ENCODE measurements at regions not wholly inside any gene's neighbourhood (a gene's known extent, or its start where the extent isn't known, plus 50 kb on each side); places are given as distances from the start of the nearest gene placed in this dataset.
A peak's percentile ranks its signal among the peaks of the same experiment; 100 is the strongest.

DNA sequence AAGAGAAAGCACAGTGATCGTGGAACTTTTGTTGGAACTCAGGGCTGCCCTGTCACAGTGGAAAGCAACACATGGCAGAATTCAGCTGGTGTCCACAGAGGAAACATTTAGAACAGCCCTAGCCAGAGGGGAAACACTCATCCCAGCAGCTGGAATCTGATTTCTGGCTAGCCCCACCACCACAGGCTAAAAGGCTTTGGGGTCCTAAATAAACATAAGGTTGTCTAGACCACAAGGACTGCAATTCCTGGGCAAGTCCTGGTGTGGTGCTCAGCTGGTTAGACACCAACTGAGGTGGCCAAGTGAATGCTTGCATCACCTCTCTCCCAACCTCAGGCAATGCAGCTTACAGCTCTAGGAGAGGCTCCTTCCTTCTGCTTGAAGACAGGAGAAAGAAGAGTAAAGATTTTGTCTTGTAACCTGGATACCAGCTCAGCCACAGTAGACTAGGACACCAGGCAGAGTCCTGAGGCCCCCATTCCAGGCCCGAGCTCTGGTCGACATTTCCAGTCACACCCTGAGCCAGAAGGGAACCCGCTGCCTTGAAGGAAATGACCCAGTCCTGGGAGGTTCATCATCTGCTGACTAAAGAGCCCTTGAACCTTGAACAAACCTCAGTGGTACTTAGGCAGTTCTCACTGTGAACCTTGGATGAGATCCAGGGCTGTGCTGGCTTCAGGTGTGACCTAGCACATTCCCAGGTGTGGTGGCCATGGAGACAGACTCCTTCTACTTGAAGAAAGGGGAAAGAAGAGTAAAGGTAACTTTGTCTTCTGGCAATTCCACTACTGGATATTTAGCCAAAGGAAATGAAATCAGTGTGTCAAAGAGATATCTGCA lies 85.4 kb upstream of the PLXNC1 start:
- DNase-seq: no peak

DNA sequence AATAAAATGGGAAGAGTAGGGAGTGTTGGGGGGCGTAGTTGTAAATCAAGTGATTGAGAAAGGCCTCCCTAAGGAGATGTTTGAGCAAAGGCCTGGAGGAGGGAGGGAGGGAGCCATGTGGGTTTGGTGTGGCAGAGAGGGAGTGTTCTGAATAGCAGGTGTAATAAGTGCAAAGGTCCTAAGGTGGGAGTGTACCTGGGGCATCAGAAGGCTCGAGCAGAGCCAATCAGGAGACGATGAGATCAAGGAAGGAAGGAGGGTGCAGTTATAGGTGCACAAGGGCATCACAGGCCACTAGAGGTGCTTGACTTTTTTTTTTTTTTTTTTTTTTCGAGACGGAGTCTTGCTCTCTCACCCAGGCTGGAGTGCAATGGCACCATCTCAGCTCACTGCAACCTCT lies 77.9 kb upstream of the PLXNC1 start:
- DNase-seq: no peak

DNA sequence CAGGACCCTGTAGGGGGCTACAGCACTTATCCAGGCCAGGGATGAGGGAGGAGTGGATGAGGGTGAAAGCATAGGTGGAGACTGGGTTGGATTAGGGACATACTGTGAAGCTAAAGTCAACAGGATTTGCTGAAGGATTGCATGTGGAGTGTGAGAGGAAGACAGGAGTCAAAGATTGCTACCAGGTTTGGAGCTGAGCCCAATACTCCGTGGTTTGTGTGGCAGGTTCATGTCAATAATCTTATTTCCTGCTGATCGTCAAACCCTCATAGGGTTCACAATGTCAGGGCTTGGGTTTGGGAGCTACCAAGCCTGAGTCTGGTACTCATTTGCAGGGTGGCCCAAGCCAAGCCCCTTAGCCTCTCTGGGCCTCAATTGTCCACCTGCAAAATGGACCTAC lies 77.1 kb upstream of the PLXNC1 start:
- no peak for DNase-seq

DNA sequence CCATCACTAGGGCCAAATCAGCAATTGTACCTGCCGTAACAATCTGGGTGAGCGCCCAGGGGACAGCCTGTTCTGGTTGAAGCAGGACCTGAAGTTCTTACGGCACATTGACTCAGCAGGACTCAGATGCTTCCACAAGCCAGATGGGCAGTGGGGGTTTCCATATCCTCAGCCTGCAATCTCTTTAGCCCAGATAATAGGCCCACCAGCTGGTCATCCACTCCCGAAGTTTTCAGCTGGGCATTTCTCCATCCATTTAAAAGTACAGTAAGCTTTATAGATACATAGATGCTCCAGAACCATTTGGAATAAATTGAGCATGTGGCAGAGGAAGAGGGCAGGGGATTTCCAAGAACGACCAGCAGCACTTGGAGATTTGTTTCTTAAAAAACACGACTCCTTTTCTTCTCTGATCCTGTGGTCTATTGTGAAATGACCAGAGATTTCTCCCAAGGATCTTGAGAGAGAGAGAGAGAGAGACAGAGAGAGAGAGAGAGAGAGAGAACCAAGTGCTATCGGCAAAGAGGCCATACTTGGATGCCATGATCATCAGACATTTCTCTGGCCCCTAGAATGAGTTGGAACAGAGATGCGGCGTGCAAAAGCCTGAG lies 74.8 kb upstream of the PLXNC1 start:
- DNase-seq: no peak

DNA sequence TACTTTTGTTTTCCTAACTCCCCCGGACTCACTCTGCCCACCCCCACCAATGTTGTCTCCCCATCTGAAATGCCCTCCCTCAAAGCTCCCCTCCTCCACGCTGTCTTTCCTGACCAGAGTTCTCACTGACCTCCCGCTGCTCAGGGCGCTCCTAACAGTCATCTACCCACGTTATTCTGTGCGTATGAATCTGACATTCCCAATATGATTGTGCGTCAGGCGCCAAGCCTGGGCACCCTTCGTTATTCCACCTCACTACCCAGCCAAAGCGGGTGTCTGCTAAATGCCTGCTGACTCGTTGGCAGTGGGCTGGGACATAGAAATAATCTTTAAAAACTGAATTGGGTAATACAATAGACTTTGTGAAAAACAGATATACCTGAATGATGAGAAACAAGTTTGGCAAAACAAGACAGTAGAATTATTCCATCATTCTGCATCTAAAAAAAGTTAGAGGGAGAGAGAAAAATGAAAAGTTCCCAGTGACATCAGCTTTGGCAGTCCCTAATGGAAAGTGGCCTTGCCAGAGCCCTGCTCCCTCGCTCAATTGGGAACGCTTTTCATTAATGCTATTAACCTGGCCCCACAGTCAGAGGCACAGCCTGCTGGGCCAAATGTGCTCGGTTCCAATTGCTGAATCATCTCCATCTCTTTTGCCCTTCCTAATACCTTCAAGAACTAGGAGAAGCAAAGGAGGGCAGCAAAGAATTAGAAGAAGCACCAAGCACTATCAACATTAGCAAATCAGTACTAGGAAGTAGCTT lies 74.0 kb upstream of the PLXNC1 start:
- DNase-seq: no peak

DNA sequence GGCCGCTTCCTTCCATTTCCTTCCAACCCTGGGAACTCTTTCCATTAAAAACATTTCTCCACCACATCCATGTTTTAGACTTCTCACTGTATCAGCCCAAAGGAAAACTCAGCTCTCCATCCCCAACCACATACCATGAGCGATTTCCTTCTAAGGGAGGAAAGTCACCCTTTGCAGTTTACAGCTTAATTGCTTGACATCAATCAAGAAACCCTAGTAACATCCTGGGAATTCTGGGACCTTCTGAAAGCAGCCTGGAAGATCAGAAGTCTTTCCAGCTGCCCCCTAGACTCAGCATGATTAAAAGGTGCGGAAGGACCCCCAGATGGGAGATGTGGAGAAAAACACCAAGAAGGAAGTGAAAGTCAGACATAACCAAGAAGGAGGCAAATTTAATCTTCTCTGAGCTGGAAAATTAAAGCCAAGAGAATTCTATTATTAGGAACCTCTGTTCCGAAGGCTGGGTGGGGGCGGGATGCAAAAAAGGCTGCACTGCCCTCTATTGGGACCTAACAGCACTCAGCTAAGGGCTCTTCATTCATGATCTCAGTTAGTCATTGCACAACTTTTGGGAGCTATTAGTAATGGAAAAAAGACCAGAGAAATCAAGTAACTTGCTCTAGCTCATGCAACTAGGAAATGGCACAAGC lies 73.3 kb upstream of the PLXNC1 start:
- peak; percentile 46 for DNase-seq

DNA sequence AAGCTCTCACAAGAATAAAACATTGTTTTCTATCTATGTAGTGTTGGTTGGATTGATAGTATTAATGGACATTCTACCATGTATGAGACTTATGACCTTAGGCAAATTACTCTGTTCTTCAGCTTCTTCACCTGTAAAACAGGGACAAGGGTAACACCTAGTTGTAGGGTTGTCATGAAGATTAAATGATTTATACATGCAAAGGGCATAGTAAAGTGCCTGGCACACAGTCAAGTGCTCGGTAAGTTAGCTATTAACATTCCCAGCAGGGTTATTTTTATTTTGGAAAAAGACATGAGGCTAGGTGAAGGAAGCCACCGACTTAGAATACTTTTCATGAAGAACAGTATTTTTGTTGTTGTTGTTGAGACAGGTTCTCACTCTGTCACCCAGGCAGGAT lies 71.2 kb upstream of the PLXNC1 start:
- no peak for DNase-seq

DNA sequence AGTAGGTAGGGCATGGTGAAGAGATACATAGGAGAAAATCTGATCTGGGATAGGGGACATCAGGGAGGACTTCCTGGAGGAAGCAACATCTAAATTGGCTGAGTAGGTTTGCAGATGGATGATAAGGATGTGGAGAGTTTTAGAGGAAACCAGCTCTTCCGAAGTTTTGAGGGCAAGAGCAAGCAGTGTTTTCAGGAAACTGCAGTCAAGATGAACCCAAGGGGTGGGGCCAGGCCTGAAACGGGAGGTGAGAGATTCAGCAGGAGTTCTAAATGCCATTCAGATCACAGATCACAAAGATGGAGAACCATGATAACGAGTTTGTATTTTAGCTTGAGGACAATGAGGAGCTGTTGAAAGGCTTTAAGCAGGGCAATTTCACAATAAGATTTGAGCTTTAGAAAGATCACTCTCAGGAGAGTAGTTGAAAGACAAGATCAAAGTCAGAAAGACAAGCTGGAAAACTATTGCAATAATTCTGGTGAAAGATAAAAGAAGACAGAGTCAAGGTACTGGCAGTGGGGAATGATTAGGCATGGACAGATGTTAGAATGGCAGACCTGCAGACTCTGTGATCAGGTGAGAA lies 70.1 kb upstream of the PLXNC1 start:
- no peak for DNase-seq

DNA sequence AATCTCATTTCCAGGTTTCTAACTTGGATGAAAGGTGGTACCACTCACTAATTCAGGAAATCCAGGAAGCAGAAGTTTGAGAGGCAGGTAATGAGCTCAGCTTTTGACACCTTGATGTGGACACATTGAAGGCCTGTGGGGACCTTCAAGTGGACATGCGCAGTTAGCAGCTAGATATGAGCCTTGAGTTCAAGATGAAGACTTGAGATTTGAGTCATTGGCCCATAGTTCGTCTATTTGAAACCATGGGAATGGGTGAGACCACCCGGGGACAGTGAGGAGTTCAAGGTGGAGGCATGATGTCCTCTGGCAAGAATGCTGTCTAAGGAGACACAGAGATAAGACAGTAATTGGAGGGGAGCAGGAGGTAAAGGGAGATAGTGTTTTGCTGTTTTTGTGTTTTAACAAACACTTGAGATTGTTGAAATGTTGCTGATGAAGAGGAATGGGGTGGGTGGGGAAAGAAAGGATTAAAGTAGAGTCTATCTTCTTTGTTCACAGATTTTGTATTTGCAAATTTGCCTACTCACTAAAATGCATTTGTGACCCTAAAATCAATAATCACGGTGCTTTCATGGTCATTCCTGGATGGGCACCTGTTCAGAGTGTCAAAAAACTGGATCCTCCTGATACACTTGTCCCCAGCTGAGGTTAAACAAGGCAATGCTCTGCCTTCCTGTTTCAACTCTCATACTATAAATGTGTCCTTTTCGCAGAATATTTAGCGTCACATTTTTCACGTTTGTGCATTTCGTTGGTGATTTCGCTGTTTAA lies 69.5 kb upstream of the PLXNC1 start:
- DNase-seq: no peak

DNA sequence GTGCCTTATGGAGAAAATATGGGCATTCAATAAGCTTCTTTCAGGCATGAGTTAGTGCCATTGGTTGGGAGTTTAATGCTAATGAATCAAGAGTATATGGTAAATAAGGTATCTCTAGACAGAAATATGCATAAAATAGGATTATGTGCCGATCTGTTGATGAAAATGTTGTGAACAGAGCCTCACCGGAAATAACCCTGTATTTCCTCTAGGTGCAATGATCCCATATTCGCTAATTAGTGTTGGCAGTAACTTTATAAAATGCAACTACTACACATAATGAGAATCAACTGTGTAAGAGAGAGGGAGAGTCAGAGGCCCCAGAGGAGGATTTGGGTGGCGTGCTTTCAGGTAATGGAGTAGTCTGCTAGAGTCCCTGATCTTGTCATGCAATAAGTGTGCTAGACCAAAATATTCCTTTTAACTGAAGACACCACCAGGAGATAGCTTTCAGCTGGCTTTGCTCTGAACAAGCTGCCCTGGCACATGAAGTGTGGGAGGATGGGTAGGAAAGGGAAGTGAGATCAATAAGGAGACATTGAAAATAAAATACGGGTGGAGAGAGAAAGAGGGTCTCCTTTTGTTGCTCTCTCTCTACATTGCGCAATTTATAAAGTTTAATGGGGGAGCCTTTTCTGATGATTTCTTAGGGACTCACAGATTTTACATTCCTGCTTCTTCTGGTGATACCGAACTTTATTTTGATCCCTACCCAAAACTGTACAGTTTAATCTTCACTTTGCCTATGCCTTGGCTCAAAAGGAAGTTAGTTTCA lies 68.6 kb upstream of the PLXNC1 start:
- DNase-seq: no peak

DNA sequence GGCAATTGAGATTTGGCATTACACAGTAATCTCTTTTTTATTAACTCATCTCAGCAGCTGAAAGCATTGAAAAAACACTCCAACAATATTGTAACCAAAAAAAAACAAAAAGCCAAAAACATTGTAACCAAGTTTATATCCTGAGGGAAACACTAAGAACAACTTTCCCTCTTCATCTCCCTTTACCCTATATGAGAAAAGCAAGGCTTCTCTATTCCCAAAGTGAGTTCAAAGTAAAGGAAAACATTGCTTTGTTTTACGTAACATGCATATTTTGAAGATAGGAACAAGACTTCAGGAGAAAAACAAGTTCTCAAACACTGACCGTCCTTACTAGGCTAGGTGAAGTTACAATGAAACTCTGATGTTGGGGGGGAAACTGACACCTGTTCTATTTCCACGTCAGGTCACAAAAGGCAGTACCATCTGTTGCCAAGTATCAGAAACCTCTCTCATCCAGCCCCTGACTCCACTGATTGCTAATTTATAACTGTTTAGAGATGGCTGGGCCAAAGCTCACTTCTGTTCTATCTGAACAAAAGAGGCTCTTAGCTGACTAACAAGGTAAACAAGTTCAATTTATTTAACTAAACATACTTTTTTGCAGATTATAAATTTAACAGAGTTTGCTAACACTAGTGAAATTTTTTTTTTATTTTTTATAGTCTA lies 67.9 kb upstream of the PLXNC1 start:
- DNase-seq: no peak

DNA sequence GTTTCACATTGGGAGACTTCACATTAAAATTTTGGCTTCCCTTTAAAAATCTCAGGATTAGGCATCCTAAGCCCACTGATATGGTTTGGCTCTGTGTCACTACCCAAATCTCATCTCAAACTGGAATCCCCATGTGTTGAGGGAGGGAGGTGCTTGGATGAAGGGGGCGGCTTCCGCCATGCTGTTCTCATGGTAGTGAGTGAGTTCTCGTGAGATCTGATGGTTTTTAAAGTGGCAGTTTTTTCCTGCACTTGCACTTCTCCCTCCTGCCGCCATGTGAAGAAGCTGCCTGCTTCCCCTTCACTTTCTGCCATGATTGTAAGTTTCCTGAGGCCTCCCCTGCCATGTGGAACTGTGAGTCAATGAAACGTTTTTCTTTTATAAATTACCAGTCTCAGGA lies 65.7 kb upstream of the PLXNC1 start:
- no peak for DNase-seq

DNA sequence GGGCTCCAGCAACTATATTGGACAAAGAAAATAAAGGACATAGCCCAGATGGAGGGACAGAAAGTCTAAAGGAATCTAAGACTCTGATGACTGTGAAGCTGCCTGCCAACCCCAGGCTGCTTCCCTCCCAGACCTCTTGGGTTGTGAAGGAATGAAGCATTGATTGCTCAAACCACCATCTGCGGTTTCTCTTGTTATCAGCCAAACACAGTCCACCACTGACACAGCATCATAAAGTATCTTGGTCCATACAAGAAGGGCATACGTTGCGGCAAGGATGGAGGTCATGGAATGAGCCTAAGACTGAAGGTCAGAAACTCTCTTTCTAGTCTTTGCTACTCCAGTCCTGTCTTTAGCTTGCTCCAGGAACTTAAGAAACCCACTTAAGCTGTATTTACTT lies 58.5 kb upstream of the PLXNC1 start:
- DNase-seq: no peak

DNA sequence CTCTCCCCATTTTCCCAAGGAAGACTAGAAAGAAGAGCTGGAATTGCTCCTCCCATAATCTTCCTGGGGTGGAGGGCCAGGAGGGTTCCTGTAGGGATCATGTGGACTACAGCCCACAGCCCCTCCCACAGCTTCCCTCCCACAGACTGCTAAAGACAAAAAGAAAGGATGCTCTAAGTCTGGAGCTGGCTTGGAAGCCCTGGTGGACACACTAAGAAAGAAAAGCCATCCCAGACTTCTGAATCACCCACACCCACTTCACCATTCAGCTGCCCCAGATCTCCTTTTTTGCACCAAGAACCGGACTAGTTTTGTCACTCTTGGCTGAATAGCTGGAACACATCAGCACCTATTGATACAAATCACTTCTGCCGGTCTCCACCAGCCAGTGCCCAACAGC lies 56.8 kb upstream of the PLXNC1 start:
- no peak for DNase-seq

DNA sequence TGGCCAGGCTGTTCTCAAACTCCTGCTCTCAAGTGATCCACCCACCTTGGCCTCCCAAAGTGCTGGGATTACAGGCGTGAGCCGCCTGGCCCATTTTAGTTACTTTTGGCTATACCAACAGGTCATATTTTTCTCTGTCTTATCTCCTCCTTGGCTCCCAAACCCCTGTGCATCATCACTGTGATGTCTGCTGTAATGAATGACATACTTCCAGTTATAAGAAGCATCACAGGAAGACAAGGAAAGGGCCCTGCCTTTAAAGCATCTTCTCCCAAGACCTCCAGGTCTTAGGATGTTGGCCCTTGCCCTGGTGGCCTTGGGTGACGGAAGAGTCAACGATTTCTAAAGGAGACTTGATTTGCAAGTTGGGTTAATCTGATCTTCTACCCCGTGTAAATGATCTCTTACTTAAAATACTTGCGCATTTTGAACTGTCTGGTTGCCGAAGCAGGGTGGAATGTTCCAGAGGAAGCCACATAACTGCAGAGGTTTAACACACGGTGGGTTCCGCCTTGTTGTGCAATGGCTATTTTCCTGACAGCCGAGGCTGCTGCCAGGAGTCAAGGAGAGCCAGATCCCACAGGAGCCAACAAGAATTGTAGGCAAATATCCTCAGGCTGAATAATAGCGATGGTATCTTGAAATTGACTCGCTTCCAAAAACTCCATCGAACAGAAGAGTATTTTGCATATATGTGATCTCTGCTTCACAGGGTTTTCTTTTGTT lies 55.7 kb upstream of the PLXNC1 start:
- DNase-seq: no peak

DNA sequence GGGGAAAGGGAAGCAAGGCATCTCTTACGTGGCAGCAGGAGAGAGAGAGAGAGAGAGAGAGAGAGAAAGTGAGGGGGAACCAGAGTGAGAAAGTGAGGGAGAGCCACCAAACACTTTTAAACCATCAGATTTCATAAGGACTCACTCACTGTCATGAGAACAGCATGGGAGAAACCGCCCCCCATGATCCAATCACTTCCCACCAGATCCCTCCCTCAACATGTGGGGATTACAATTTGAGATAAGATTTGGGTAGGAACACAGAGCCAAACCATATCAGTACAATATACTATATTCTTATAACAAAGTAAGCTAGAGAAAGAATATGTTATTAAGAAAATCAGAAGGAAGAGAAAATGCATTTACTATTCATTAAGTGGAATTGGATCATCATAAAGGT lies 53.7 kb upstream of the PLXNC1 start:
- DNase-seq: no peak

DNA sequence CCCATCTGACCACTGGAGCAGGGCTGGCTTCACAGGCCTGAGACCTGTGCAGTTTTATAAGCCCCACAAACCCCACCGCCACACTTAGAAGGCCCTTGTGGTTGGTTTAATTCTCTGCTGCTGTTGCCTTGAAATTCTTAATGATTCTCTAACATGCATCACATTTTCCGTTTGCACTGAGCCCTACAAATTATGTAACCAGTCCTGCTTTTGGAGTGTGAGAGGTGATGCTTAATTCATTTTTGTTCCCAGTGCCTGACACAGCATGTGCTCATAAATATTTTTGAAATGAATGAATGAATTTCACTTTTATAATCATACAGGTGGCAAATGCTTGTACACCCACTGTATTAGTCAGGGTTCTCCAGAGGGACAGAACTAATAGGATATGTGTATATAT lies 52.8 kb upstream of the PLXNC1 start:
- no peak for DNase-seq

DNA sequence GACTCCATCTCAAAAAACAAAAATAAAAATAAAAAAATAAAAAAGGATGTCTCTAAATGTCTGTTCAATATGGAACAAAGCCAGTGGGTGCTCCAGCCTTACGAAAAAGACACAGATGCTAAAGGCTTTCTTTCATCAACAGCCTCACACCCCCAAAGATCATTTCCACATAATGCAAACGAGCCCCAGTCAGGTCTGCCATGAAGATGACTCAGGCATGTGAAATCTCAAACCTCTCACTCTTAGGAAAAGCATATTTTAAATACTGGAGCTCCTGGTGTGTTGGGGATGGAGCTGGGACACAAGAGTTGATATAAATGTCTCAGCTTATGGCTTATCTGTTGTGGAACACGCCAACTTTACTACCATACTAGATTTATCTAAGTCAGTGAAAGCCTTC lies 49.9 kb upstream of the PLXNC1 start:
- no peak for DNase-seq
